Neural cell (in vitro differentiated cells): ENCODE measurements at regions not wholly inside any gene's neighbourhood (a gene's known extent, or its start where the extent isn't known, plus 50 kb on each side); places are given as distances from the start of the nearest gene placed in this dataset.

ENCODE experiments used
- REST ChIP-seq: IDR thresholded peaks from 2 replicates; pipeline ENCODE4 v1.6.1; 2012; ENCODE audit warnings: borderline replicate concordance
- TF ChIP-seq, protein P1 (sequence below): fragments of 450-650 bp; IDR thresholded peaks from 2 replicates; pipeline ENCODE4 v1.5.1; 2014; ENCODE audit warnings: antibody characterized with exemption, mild to moderate bottlenecking, moderate library complexity; ENCODE audit not compliant: poor library complexity, severe bottlenecking

DNA sequence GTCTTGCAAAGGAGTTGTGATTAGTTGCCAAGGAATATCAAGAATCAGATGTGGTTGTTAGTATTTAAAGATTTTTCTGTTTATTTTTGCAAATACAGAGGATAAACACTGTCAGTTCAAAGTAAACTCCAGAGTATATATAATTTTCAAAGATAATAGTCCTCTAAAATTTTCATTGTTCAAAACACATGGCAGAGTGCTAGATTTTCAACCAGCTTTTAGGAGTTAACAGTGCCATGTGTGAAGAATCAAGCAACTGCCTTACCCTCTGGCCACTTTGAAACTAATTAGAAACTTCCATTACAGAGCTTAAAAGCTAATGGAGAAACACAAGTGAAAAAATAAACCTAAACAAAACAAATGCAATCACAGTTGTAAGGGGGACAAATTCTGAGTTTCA, 1605.6 kb upstream of the ZEB2 start:
- TF ChIP-seq, protein P1, sequence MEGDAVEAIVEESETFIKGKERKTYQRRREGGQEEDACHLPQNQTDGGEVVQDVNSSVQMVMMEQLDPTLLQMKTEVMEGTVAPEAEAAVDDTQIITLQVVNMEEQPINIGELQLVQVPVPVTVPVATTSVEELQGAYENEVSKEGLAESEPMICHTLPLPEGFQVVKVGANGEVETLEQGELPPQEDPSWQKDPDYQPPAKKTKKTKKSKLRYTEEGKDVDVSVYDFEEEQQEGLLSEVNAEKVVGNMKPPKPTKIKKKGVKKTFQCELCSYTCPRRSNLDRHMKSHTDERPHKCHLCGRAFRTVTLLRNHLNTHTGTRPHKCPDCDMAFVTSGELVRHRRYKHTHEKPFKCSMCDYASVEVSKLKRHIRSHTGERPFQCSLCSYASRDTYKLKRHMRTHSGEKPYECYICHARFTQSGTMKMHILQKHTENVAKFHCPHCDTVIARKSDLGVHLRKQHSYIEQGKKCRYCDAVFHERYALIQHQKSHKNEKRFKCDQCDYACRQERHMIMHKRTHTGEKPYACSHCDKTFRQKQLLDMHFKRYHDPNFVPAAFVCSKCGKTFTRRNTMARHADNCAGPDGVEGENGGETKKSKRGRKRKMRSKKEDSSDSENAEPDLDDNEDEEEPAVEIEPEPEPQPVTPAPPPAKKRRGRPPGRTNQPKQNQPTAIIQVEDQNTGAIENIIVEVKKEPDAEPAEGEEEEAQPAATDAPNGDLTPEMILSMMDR, result no peak
- TF ChIP-seq REST, result no peak
